AG09309 (cell line): ENCODE measurements at regions not wholly inside any gene's neighbourhood (a gene's known extent, or its start where the extent isn't known, plus 50 kb on each side); places are given as distances from the start of the nearest gene placed in this dataset.

Experiments
- DNase-seq: peaks from one replicate; pipeline ENCODE4 v3.0.0-alpha.2; 2010; ENCODE audit warnings: low read depth
- H3K4me3 ChIP-seq: 2 replicates; pipeline ENCODE4 v1.5.1; 2011; ENCODE audit warnings: mild to moderate bottlenecking, low read depth, low read length, moderate library complexity; ENCODE audit not compliant: control insufficient read depth
- TF ChIP-seq, protein P1 (sequence below): IDR thresholded peaks from 2 replicates; pipeline ENCODE4 v1.5.1; 2011; ENCODE audit warnings: mild to moderate bottlenecking, low read depth, low read length, inconsistent platforms; ENCODE audit not compliant: insufficient read depth, control insufficient read depth; ENCODE audit errors: missing control alignments

DNA sequence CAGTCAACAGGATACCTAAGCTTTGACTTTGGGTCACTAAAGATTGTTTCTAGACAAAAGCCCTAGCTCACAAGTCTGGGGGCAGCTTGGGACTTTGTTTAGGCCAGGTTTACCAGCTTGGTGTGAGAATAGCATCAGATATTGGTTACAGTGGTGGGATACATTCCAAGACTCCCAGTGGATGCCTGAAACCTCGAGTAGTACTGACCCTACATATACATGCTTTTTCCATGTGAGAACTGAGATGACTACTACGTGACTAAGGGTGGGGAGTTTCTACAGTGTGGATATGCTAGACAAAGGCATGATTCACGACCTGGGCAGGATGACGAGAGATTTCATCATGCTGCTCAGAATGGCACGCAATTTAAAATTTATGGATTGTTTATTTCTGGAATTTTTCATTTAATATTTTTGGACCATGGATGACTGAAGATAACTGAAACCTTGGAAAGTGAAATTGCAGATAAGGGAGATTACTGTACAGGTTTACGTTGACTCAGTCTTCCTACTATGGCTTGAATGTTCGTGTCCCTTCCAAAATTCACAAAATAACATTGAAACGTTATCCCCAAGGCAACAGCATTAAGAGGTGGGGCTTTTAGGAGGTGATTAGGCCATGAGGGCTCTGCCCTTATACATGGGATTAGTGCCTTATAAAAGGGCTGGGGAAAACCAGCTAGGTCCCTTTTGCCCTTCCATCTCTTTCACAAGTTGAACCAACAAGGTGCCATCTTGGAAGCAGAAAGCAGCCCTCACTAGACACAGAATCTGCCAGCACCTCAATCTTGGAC, 50.2 kb upstream of the CTAGE1 start:
- DNase-seq = peak; percentile 96
- TF ChIP-seq, protein P1, sequence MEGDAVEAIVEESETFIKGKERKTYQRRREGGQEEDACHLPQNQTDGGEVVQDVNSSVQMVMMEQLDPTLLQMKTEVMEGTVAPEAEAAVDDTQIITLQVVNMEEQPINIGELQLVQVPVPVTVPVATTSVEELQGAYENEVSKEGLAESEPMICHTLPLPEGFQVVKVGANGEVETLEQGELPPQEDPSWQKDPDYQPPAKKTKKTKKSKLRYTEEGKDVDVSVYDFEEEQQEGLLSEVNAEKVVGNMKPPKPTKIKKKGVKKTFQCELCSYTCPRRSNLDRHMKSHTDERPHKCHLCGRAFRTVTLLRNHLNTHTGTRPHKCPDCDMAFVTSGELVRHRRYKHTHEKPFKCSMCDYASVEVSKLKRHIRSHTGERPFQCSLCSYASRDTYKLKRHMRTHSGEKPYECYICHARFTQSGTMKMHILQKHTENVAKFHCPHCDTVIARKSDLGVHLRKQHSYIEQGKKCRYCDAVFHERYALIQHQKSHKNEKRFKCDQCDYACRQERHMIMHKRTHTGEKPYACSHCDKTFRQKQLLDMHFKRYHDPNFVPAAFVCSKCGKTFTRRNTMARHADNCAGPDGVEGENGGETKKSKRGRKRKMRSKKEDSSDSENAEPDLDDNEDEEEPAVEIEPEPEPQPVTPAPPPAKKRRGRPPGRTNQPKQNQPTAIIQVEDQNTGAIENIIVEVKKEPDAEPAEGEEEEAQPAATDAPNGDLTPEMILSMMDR = no peak
- H3K4me3 ChIP-seq = no peak overlapping the region

DNA sequence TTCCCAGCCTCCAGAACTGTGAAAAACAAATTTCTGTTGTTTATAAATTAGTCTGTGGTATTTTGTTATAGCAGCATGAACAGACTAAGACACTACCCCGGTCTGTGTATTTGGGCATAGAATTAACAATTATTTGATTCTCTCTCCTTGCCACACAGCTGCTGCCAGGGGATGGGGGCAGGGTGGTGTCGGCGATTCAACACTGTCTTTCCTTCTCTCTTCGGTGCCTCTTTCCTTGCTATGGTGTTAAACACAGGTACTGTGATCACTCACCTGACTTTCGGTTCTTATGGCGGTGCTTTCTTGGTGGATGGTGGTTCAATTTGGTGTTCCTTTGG, 50.8 kb upstream of the CTAGE1 start:
- no peak for DNase-seq
- TF ChIP-seq, protein P1 = no peak
- H3K4me3 ChIP-seq = no peak overlapping the region

DNA sequence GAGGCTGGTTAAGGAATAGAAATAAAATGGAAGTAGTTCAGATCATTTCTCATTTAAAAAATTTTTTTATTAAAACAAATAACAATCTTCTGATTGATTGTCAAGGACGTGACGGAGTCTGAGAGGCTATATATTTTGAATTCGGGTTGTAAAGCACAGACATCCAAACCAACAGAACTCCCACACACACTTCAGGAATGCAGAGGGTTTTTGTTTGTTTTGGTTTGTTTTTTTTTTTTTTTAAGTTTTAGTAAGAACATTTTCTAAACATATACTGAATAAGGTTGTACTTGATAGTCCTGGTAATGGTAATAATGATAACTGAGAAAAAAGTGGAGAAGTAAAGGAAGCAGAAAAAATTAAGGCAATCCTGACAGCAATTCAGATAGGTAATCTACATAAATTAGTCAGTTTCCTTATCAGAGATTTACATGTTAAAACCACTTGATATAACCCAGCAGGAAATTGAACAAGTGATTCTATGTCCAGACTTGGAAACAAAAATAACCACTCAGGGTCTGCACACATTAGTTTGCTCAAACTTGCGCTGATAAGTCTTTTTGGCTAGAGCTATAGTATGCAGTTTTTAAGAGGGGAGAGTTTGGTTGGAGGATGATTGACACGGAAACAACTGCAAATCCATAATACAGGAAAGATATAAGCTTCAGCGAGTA, 51.5 kb upstream of the CTAGE1 start:
- TF ChIP-seq, protein P1 = no peak
- H3K4me3 ChIP-seq = no peak overlapping the region
- no peak for DNase-seq

DNA sequence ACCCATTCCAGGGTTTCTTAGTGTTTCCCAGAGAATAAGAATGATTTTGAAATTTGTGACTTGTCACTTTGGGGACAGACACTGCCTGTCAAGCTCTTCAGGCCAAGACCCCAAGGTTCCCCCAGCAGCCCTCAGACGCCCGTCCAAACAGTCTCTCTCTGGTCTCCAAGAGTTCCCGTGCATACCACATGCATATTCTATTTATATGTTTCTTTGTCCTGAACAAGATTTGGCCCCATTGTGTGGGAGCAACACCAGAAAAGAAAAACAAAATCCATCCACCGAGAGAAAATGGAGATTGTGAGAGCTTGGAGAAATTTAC, 52.2 kb upstream of the CTAGE1 start:
- H3K4me3 ChIP-seq = no peak overlapping the region
- TF ChIP-seq, protein P1 = no peak

DNA sequence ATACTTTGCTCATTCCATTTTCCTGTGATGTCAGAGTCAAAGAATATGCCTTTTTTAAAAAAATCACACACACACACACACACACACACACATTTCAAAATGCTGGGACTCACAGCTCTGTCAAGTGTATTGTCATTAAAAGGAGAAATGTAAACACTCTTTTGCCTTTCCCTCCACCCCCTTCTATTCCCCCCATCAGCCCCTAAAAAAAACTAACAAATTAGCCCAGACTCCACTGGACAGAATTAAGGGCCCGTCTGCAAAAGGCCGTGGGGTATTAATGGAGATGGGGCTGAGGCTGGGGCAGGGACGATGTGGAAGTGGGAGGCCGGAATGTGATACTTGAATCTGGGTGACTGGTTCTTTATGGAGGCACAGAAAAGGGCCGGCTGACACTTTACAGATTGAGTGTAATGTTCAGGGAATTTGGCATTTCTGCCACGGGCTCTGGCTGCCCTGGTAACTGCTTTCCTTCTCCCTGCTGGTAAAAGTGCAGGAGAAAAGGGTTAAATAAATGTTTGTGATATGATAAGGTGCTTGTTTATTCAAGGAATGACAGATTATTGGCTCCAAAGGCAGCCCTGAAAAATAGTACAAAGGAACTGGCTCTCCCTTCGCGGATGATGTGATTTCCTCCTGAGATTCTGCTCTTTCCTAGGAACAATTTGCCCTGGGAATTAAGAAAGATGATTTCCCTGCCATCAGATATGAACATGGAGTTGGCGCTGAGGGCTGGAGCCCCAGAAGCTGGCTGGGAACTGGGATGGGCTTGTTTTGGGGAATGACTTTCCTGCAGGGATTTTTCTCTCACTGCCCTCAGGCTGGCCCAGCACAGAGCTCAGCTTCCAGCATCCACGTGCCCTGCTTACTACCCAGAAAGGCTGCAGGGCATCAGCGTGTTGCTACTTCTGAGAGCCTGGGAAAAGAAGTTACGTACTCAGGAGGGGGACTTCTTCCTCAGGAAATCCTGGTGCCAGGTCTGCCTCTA, 52.8 kb upstream of the CTAGE1 start:
- DNase-seq = no peak
- no peak overlapping the region for H3K4me3 ChIP-seq
- TF ChIP-seq, protein P1 = no peak

More for the DNA sequence above, 52.2 kb upstream of the CTAGE1 start:
- DNase-seq = no peak

DNA sequence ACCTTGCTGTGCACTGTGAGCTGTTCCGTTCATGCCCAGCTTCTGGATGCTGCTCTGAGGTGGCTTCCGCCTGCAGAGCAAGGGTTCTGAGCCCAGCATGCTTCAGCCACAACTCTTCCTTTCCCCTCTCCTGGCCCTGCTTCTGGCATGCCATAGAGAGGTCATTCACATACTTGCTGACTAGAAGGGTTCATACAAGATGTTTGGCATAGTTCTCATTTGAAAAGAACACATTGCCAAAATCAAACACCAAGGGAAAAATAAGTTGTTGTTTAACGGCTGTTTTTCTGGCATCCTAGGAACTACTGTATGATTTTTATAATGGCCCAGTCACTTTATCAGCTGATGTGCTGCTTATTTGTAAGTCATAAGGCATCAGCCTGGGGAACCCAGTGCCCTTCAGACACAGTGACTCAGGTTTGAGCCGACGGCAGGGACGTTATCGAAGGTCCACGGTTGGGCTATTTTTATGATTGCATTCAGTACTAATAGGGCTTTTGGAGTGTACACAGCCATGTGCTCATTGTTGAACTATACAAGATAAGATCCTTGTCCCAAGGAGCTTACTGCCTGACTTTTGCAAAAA, 53.9 kb upstream of the CTAGE1 start:
- TF ChIP-seq, protein P1 = no peak
- no peak for DNase-seq
- no peak overlapping the region for H3K4me3 ChIP-seq
